ENCODE measurements at regions not wholly inside any gene's neighbourhood (a gene's known extent, or its start where the extent isn't known, plus 50 kb on each side); places are given as distances from the start of the nearest gene placed in this dataset.

- Histone ChIP-seq H3K27ac (ENCODE audit: low read length) (no peak overlapping the region), H3K36me3 (ENCODE audit: control insufficient read depth, insufficient read depth, low read length) (no peaks in the 10 kb centered on the region), H3K4me3 (ENCODE audit: low read depth in 2 of 2, low read length in 2 of 2) (no peak overlapping the region), H3K4me1 (ENCODE audit: control insufficient read depth, insufficient read depth, low read length) (no peaks in the 10 kb centered on the region), H3K9me3 (ENCODE audit: control insufficient read depth, insufficient read depth, low read depth, low read length) (no peaks in the 10 kb centered on the region), H3K27me3 (ENCODE audit: control insufficient read depth, insufficient read depth, low read length) (peaks cover 6% of the 10 kb centered on the region; the same call in 1 of the 2 replicates)
- ChIA-PET POLR2A (no interaction called here), CTCF (no interaction called here)
- in situ Hi-C loops (cut with HindIII; ENCODE audit: low pct_unique_long_range_greater_than_20kb, low sequenced_read_pairs) (no loop called here), intact Hi-C loops (cut with micrococcal nuclease; ENCODE audit: unreplicated experiment) (no loop called here)
- no TSS peak for BruUV-seq (replicated peaks)
- TF ChIP-seq CTCF (IDR thresholded peaks at IDR 0.05): no peak
- TF ChIP-seq REST (IDR thresholded peaks at IDR 0.05; ENCODE audit: insufficient read depth in 1 of 2, low read depth in 2 of 2, low read length in 1 of 2): no peak
- no peak for TF ChIP-seq SIN3A (IDR thresholded peaks at IDR 0.05; ENCODE audit: borderline replicate concordance, insufficient read depth, low read depth, low read length)
- no peak for TF ChIP-seq POLR2AphosphoS5 (IDR thresholded peaks at IDR 0.05; ENCODE audit: low read depth, low read length)
- no peak for TF ChIP-seq TCF7L2 (IDR thresholded peaks at IDR 0.05; ENCODE audit: low read depth, low read length)
- ATAC-seq (no peak), DNase-seq (ENCODE audit: low read depth, low spot score) (no peak)
Observed at GRCh38 chr3:53999725-54000124, 108.1 kb upstream of the SELENOK start.

- ATAC-seq: no peak
- ChIA-PET POLR2A (no interaction called here), CTCF (no interaction called here)
- Histone ChIP-seq H3K27ac (ENCODE audit: low read length) (no peak overlapping the region), H3K4me3 (ENCODE audit: low read depth in 2 of 2, low read length in 2 of 2) (no peak overlapping the region), H3K4me1 (ENCODE audit: control insufficient read depth, insufficient read depth, low read length) (no peaks in the 10 kb centered on the region), H3K36me3 (ENCODE audit: control insufficient read depth, insufficient read depth, low read length) (no peaks in the 10 kb centered on the region), H3K27me3 (ENCODE audit: control insufficient read depth, insufficient read depth, low read length) (peaks cover 6% of the 10 kb centered on the region; the same call in 1 of the 2 replicates), H3K9me3 (ENCODE audit: control insufficient read depth, insufficient read depth, low read depth, low read length) (no peaks in the 10 kb centered on the region)
- in situ Hi-C loops (cut with HindIII; ENCODE audit: low pct_unique_long_range_greater_than_20kb, low sequenced_read_pairs): no loop called here
- no peak for DNase-seq (ENCODE audit: low read depth, low spot score)
- no TSS peak for BruUV-seq (replicated peaks)
- intact Hi-C loops (cut with micrococcal nuclease; ENCODE audit: unreplicated experiment): no loop called here
- TF ChIP-seq POLR2AphosphoS5 (IDR thresholded peaks at IDR 0.05; ENCODE audit: low read depth, low read length) (no peak), CTCF (IDR thresholded peaks at IDR 0.05) (no peak), REST (IDR thresholded peaks at IDR 0.05; ENCODE audit: insufficient read depth in 1 of 2, low read depth in 2 of 2, low read length in 1 of 2) (no peak), SIN3A (IDR thresholded peaks at IDR 0.05; ENCODE audit: borderline replicate concordance, insufficient read depth, low read depth, low read length) (no peak), TCF7L2 (IDR thresholded peaks at IDR 0.05; ENCODE audit: low read depth, low read length) (no peak)
Observed at GRCh38 chr3:53998980-53999379, 107.3 kb upstream of the SELENOK start.
